H1 (cell line): ENCODE measurements at regions not wholly inside any gene's neighbourhood (a gene's known extent, or its start where the extent isn't known, plus 50 kb on each side); places are given as distances from the start of the nearest gene placed in this dataset.

Source experiments
- CTCF ChIA-PET: fragments of 300-600 bp; sonication (Branson Sonifier 250); formaldehyde crosslinking; loops from one replicate; lab custom pipeline; 2021; ENCODE audit not compliant: partially characterized antibody; lab: Charles Lee
- POLR2A ChIA-PET: fragments of 300-600 bp; sonication (Branson Sonifier 250); formaldehyde crosslinking; loops from one replicate; lab custom pipeline; 2021; ENCODE audit warnings: inconsistent platforms; ENCODE audit not compliant: partially characterized antibody; lab: Charles Lee
- DNase-seq, 2 experiments: peaks; one replicate each; pipeline versions ENCODE4 v3.0.0 to v3.0.0-alpha.2; 2010 to 2022; ENCODE audit warnings: low spot score in 2 of 2, low read depth in 1 of 2, mixed read lengths in 1 of 2
- FAIRE-seq: peaks from 2 replicates; lab custom pipeline; 2011; peaks lifted over from hg19 to GRCh38; lab: Jason Lieb, UNC
- H2AFZ ChIP-seq: 2 replicates; pipeline ENCODE4 v1.8.1; 2012; ENCODE audit warnings: low read length, inconsistent platforms
- H2AK5ac ChIP-seq: 2 replicates; pipeline ENCODE4 v1.6.1; 2013; ENCODE audit warnings: low read depth, low read length
- H2BK120ac ChIP-seq: replicated peaks from 2 replicates; pipeline ENCODE3; 2013; ENCODE audit warnings: low read depth, low read length, inconsistent platforms
- H2BK12ac ChIP-seq: 2 replicates; pipeline ENCODE4 v1.6.1; 2013; ENCODE audit warnings: low read depth, low read length
- H2BK15ac ChIP-seq: 2 replicates; pipeline ENCODE4 v1.6.1; 2013; ENCODE audit warnings: low read length
- H2BK20ac ChIP-seq: 2 replicates; pipeline ENCODE4 v1.6.1; 2013; ENCODE audit warnings: low read length
- H2BK5ac ChIP-seq: 2 replicates; pipeline ENCODE4 v1.6.1; 2013; ENCODE audit warnings: low read depth, low read length
- H3K14ac ChIP-seq: 2 replicates; pipeline ENCODE4 v1.6.1; 2013; ENCODE audit warnings: inconsistent platforms; ENCODE audit not compliant: insufficient read length
- H3K18ac ChIP-seq: 2 replicates; pipeline ENCODE4 v1.6.1; 2013; ENCODE audit warnings: low read length; ENCODE audit errors: extremely low read depth
- H3K23ac ChIP-seq: 2 replicates; pipeline ENCODE4 v1.6.1; 2013; ENCODE audit warnings: inconsistent platforms; ENCODE audit not compliant: insufficient read length
- H3K23me2 ChIP-seq: 2 replicates; pipeline ENCODE4 v1.6.1; 2013; ENCODE audit warnings: low read depth, low read length
- H3K27ac ChIP-seq: 2 replicates; pipeline ENCODE4 v1.6.1; 2011; ENCODE audit warnings: low read depth, low read length, inconsistent platforms
- H3K27me3 ChIP-seq, 4 experiments: replicated peaks in 1 of 4; 1 replicate in 1 of 4; 2 replicates in 3 of 4; pipeline versions ENCODE4 v1.6.1 to v1.8.1; 2011 to 2013; ENCODE audit warnings: low read length in 3 of 4, mild to moderate bottlenecking in 3 of 4, inconsistent platforms in 2 of 4, mixed read lengths in 2 of 4, moderate library complexity in 1 of 4; ENCODE audit not compliant: control insufficient read depth in 3 of 4, insufficient read depth in 3 of 4; ENCODE audit errors: extremely low read depth in 1 of 4
- H3K36me3 ChIP-seq, 4 experiments: 2 replicates each; pipeline versions ENCODE4 v1.6.1 to v1.8.1; 2011 to 2013; ENCODE audit warnings: mild to moderate bottlenecking in 4 of 4, low read length in 3 of 4, moderate library complexity in 2 of 4, control low read depth in 1 of 4, inconsistent platforms in 1 of 4; ENCODE audit not compliant: insufficient read depth in 4 of 4, control insufficient read depth in 2 of 4
- H3K4ac ChIP-seq: replicated peaks from 2 replicates; pipeline ENCODE3; 2013; ENCODE audit warnings: low read length, low read depth, mixed read lengths, inconsistent platforms; ENCODE audit not compliant: insufficient read length
- H3K4me1 ChIP-seq, 4 experiments: replicated peaks in 1 of 4; 1 replicate in 1 of 4; 2 replicates in 3 of 4; pipeline versions ENCODE4 v1.6.1 to v1.8.1; 2011 to 2013; ENCODE audit warnings: low read length in 3 of 4, inconsistent platforms in 2 of 4, mixed read lengths in 1 of 4; ENCODE audit not compliant: insufficient read depth in 4 of 4, control insufficient read depth in 3 of 4
- H3K4me2 ChIP-seq, 2 experiments: 2 replicates each; pipeline versions ENCODE4 v1.6.1 to v1.8.1; 2011 to 2013; ENCODE audit warnings: low read depth in 2 of 2, low read length in 2 of 2, control low read depth in 1 of 2, inconsistent platforms in 1 of 2, mild to moderate bottlenecking in 1 of 2; ENCODE audit not compliant: insufficient read depth in 1 of 2
- H3K4me3 ChIP-seq, 4 experiments: fragments of 200-600, 300-600 bp in 1 of 4; sonication (generic), shearing (Covaris generic), sonication (Bioruptor Twin) in 1 of 4; 2 replicates each; pipeline versions ENCODE4 v1.5.1 to v1.8.1; 2011 to 2016; ENCODE audit warnings: low read length in 4 of 4, low read depth in 3 of 4, control low read depth in 2 of 4, inconsistent platforms in 2 of 4, mild to moderate bottlenecking in 2 of 4, mixed read lengths in 1 of 4, moderate library complexity in 1 of 4; ENCODE audit not compliant: insufficient read depth in 2 of 4; ENCODE audit errors: extremely low read depth in 1 of 4
- H3K56ac ChIP-seq: replicated peaks from 2 replicates; pipeline ENCODE3; 2013; ENCODE audit warnings: low read depth, mild to moderate bottlenecking, mixed read lengths, low read length, inconsistent platforms; ENCODE audit not compliant: insufficient read length
- H3K79me1 ChIP-seq: 2 replicates; pipeline ENCODE4 v1.6.1; 2013; ENCODE audit warnings: low read depth, low read length, control low read depth
- H3K79me2 ChIP-seq, 2 experiments: 2 replicates each; pipeline versions ENCODE4 v1.6.1 to v1.8.1; 2012 to 2013; ENCODE audit warnings: low read length in 2 of 2, mild to moderate bottlenecking in 2 of 2, inconsistent platforms in 1 of 2; ENCODE audit not compliant: insufficient read depth in 2 of 2, control insufficient read depth in 1 of 2
- H3K9ac ChIP-seq, 4 experiments: replicated peaks in 1 of 4; 1 replicate in 1 of 4; 2 replicates in 3 of 4; pipeline versions ENCODE4 v1.6.1 to v1.8.1; 2011 to 2013; ENCODE audit warnings: low read depth in 3 of 4, low read length in 3 of 4, control low read depth in 2 of 4, mild to moderate bottlenecking in 2 of 4, moderate library complexity in 2 of 4, inconsistent platforms in 1 of 4; ENCODE audit errors: extremely low read depth in 1 of 4
- H3K9me3 ChIP-seq, 2 experiments: 2 replicates each; pipeline versions ENCODE4 v1.6.1 to v1.8.1; 2012 to 2013; ENCODE audit warnings: mild to moderate bottlenecking in 2 of 2, moderate library complexity in 2 of 2, control low read depth in 1 of 2, inconsistent platforms in 1 of 2, low read depth in 1 of 2, low read length in 1 of 2, mixed read lengths in 1 of 2; ENCODE audit not compliant: insufficient read depth in 2 of 2
- H4K20me1 ChIP-seq, 2 experiments: replicated peaks in 1 of 2; 2 replicates each; pipeline versions ENCODE3 to v1.8.1; 2011 to 2013; ENCODE audit warnings: inconsistent platforms in 2 of 2, low read length in 2 of 2, mild to moderate bottlenecking in 1 of 2; ENCODE audit not compliant: insufficient read depth in 2 of 2, control insufficient read depth in 1 of 2
- H4K5ac ChIP-seq: 2 replicates; pipeline ENCODE4 v1.6.1; 2013; ENCODE audit warnings: low read length, low read depth, mixed read lengths, inconsistent platforms; ENCODE audit not compliant: insufficient read length
- H4K8ac ChIP-seq: 2 replicates; pipeline ENCODE4 v1.8.0; 2013; ENCODE audit warnings: mild to moderate bottlenecking, moderate library complexity, low read length, inconsistent platforms; ENCODE audit not compliant: insufficient read depth; ENCODE audit errors: extremely low read depth
- H4K91ac ChIP-seq: replicated peaks from 2 replicates; pipeline ENCODE3; 2013; ENCODE audit warnings: low read length, mixed read lengths, inconsistent platforms; ENCODE audit not compliant: insufficient read length
- EGR1 ChIP-seq: IDR thresholded peaks from 2 replicates; pipeline ENCODE4 v1.6.1; 2011; ENCODE audit warnings: low read depth, low read length, borderline replicate concordance
- EP300 ChIP-seq, 2 experiments: IDR thresholded peaks; 1 replicate in 1 of 2; 2 replicates in 1 of 2; pipeline ENCODE4 v1.6.1; 2011 to 2012; ENCODE audit warnings: low read depth in 2 of 2, low read length in 2 of 2, mild to moderate bottlenecking in 2 of 2, borderline replicate concordance in 1 of 2, inconsistent platforms in 1 of 2, moderate library complexity in 1 of 2
- TEAD4 ChIP-seq: IDR thresholded peaks from 2 replicates; pipeline ENCODE4 v1.6.1; 2012; ENCODE audit warnings: low read depth, low read length, inconsistent platforms, mixed read lengths
- WGBS, 2 experiments: shearing (Covaris generic) in 1 of 2; methylation state at CpG; one replicate each; pipeline versions ENCODE4 v1.1.6 to v1.1.7; 2013 to 2015; ENCODE audit warnings: low lambda C conversion rate in 2 of 2, mixed read lengths in 2 of 2, inconsistent platforms in 1 of 2, low coverage in 1 of 2, missing lambda C conversion rate in 1 of 2; ENCODE audit not compliant: insufficient replicate concordance in 2 of 2, insufficient coverage in 1 of 2, insufficient read length in 1 of 2; ENCODE audit errors: extremely low coverage in 1 of 2, missing lambda C conversion rate in 1 of 2; 5-methylcytosine and 5-hydroxymethylcytosine counted together

DNA sequence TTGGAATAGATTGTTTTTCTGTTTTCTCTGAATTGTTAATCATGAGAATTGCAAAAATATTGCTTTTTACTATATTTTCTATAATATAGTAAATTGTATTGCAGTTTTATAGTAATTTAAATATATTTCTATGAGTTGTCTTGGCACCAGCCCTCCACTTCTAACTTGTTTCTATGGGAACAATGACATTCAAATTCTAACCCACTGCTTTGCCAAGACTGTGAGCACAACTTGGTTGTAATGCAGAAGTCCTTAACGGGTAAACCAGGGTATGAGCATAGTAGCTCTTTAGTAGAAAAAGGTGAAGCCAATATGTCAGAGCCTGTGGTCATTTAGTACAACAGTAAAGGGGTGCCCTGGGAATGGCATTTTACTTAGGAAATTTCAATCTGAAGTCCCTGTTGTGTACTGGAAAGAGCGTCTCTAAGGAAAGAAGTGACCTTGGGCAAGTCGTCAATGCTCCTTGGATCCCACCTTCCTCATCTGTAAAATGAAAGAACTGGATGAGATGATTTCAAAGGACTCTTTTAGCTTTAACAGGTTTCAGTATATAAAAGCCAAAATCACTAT is 283.3 kb downstream of the ATP23 start:
- no peak overlapping the region for H2BK15ac ChIP-seq
- no peaks in the 10 kb centered on the region for H3K79me1 ChIP-seq
- H4K8ac ChIP-seq, result no peak overlapping the region
- H3K23ac ChIP-seq, result no peak overlapping the region
- no peak overlapping the region for H2AFZ ChIP-seq
- 82% methylated on average over 3 of the region's 3 CpGs; no CpG with 5 or more reads in 1 of the 2 experiments for WGBS, 2 experiments
- no peak overlapping the region for H3K56ac ChIP-seq
- no peak overlapping the region for H2BK20ac ChIP-seq
- H3K79me2 ChIP-seq, result no peaks in the 10 kb centered on the region
- H3K4me3 ChIP-seq, result no peak overlapping the region
- TF ChIP-seq EGR1, result no peak
- no peak for TF ChIP-seq TEAD4
- no peak for TF ChIP-seq EP300 (IDR thresholded peaks at IDR 0.05; ENCODE audit: borderline replicate concordance in 1 of 2, low read depth in 2 of 2, low read length in 2 of 2)
- no peak overlapping the region for H3K14ac ChIP-seq
- DNase-seq, result no peak
- H3K23me2 ChIP-seq, result no peaks in the 10 kb centered on the region
- H3K27me3 ChIP-seq, result peaks cover 0 to 1% (median 0%) of the 10 kb centered on the region in 4 experiments; a peak in 1 of 7 replicates
- FAIRE-seq, result no peak
- ChIA-PET POLR2A (no interaction called here), CTCF (no interaction called here)
- H4K91ac ChIP-seq, result no peak overlapping the region
- no peak overlapping the region for H2BK5ac ChIP-seq
- H2AK5ac ChIP-seq, result no peak overlapping the region
- no peak overlapping the region for H2BK120ac ChIP-seq
- H3K36me3 ChIP-seq, result no peaks in the 10 kb centered on the region
- no peaks in the 10 kb centered on the region for H3K9me3 ChIP-seq
- H3K4me1 ChIP-seq, result no peaks in the 10 kb centered on the region; a peak in 1 of 7 replicates
- H3K27ac ChIP-seq, result no peak overlapping the region
- no peak overlapping the region for H3K18ac ChIP-seq
- no peak overlapping the region for H3K9ac ChIP-seq
- H3K4ac ChIP-seq, result no peak overlapping the region
- no peak overlapping the region for H4K5ac ChIP-seq
- H3K4me2 ChIP-seq, result no peak overlapping the region
- H4K20me1 ChIP-seq, result no peaks in the 10 kb centered on the region
- no peak overlapping the region for H2BK12ac ChIP-seq
